NCI-H526 treated with DMSO at 0.1 percent for 48 hours (cell line): ENCODE measurements at regions not wholly inside any gene's neighbourhood (a gene's known extent, or its start where the extent isn't known, plus 50 kb on each side); places are given as distances from the start of the nearest gene placed in this dataset.
"Not testable (repeated sequence)": the region's sequence is repeated elsewhere in the genome, so short reads cannot be mapped to it uniquely, and the experiment has no call there.

Experiments used
- DNase-seq: peaks from one replicate; lab custom pipeline; 2025; lab: John Stamatoyannopoulos, UW

- DNase-seq = no peak
Measured at GRCh38 chr6:140264431-140264830, 890.0 kb upstream of the CITED2 start.

DNA sequence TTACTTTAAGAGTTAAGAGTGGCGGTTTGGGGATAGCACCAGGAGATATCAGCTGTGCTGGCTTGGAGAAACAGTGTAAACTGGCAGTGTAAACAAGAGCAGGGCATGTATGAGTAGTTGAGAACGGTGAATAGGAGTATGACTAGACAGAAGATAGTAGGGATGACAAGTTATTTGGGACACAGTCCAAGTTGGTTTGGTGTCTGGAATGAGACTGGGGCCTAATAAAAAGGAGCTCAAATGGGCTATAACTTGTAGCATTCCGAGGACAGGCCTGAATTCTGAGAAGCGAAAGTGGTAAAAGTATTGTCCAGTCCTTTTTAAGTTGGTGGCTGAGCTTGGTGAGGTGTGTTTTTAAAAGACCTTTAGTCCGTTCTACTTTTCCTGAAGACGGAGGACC lies 883.9 kb upstream of the CITED2 start:
- DNase-seq = not testable (repeated sequence)

GRCh38 chr6:140256248-140256647 lies 881.8 kb upstream of the CITED2 start:
- no peak for DNase-seq

DNA sequence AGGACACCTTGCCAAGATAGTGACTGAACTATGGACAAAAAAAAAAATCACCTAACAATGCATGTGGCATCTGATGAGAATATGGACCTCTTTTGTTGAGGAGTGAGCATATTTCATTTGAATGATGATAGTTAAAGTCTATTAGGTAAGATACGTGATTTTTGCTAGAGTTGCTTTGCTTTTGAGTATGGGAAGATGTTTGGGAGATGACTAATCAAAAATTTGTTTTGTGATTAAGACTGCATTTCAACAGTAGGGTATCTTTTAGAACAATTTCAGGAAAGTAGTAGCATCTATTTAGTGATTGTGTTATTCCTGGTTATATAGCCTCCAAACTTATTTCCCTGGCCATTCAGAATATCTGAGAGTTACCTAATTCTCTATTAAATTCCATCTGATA lies 878.6 kb upstream of the CITED2 start:
- no peak for DNase-seq

DNA sequence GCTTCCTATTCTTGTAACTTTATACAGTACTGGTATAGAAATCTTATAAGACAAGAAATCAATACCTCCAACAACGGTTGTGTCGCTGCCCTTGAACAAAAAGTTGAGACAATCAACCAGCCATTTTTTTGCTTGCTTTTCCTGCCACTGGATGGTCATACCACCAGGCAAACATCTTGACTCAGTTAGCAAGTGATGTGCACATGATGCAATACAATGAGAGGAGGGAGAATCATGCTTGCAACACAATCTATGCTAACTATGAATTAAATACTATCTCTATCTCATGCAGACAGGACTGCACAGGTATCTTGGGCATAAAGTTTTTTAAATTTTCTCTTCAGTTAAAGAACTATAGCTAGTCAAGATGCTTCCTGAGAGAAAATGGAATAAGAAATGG lies 877.7 kb upstream of the CITED2 start:
- no peak for DNase-seq

GRCh38 chr6:140245296-140246040 lies 871.0 kb upstream of the CITED2 start:
- no peak for DNase-seq

GRCh38 chr6:140237251-140237650 lies 862.8 kb upstream of the CITED2 start:
- no peak for DNase-seq

DNA sequence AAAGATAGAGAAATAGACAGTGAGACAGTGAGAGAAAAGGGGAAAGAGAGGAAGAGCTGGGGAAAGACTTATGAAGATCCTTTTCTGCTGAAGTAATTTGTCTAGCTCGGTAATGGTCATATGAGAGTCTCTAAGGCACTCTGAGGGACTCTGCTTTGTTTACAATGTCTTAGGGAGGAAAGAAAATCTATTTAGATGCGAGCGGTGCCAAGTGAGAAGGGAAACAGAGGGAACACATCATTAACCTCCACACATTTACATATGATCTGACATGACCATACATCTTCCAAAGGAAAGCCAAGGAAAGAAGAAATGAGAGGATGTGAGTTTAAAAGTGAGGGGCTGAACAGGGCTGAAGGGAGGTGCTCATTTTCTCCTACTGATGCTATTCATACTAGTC lies 862.3 kb upstream of the CITED2 start:
- no peak for DNase-seq

DNA sequence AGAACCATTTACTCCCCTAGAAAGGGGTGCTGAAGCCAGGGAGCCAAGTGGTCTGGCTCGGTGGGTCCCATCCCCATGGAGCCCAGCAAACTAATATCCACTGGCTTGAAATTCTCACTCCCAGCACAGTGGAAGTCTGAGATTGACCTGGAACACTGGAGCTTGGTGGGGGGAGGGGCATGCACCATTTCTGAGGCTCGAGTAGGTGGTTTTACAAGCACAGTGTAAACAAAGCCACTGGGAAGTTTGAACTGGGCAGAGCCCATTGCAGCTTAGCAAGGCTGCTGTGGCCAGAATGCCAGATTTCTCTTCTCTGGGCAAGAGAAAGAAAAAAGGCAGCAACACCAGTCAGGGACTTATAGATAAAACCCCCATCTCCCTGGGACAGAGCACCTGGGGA lies 855.8 kb upstream of the CITED2 start:
- DNase-seq = no peak

GRCh38 chr6:140228491-140228890 lies 854.0 kb upstream of the CITED2 start:
- no peak for DNase-seq

DNA sequence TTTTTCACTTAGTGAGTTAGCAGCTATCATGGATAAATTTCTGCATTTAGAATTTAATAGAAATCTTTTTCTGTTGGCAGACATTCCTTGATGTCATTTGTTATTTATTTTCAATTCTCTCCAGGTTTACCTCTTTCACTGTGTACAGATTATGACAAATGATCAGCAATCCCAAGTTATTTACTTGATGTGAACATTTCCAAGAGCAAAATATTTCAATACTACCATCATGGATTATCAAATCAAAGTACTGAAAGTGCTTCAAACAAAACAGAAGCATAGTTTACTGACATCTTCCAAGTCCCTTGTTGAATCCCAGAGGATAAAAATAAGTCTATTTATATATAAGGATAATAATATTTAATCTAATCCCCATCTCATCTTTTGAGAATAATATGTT lies 852.2 kb upstream of the CITED2 start:
- no peak for DNase-seq

DNA sequence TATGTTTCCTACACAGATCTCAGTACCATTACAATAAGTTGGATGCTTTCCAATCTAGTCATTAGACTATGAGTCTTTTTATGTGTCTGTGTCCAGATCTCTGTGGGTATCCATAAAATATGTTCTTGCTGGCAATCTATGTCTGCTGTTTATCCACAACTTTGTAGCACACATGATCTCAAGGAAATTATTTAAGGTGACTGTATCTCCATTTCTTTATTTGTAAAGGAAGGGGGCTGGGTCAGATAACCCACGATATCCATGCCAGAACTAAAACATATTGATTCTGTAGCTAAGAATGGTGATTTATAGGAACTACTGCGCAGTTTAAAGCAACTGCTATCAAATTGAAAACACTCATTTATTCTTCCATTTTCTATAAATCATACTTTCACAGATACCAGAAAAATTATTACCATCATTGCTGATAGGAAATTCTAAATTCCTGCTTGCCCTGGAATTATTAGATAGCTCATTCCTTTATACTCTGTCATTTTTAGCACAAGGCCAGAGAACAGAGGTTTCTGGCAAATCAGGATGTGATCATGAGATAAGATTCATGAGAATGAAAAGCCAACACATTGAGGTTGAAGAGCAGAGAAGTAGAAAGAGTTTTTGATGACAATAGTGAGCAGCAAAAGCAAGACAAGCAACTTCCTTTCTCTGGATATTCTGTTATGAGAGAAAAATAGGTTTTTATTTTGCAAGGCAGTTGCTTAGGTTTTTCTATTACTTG lies 851.4 kb upstream of the CITED2 start:
- no peak for DNase-seq

DNA sequence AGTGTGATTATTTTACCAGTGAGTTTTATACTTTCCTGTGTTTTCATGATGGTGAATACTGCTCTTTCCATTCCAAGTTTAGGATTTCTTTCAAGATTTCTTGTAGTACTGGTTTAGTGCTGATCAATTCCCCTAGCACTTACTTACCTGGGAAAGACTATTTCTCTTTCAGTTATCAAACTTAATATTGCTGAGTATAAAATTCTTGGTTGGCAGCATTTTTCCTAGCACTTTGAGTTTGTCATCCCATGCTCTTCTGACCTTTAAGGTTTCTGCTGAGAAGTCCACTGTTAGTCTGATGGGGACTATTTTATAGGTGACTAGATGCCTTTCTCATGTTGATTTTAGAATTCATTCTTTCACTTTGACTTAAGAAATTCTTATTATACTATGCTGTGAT lies 842.8 kb upstream of the CITED2 start:
- DNase-seq = no peak

GRCh38 chr6:140209775-140210174 lies 835.3 kb upstream of the CITED2 start:
- no peak for DNase-seq

- peak; percentile 5 for DNase-seq
Measured at GRCh38 chr6:140208286-140208685, 833.8 kb upstream of the CITED2 start.

DNA sequence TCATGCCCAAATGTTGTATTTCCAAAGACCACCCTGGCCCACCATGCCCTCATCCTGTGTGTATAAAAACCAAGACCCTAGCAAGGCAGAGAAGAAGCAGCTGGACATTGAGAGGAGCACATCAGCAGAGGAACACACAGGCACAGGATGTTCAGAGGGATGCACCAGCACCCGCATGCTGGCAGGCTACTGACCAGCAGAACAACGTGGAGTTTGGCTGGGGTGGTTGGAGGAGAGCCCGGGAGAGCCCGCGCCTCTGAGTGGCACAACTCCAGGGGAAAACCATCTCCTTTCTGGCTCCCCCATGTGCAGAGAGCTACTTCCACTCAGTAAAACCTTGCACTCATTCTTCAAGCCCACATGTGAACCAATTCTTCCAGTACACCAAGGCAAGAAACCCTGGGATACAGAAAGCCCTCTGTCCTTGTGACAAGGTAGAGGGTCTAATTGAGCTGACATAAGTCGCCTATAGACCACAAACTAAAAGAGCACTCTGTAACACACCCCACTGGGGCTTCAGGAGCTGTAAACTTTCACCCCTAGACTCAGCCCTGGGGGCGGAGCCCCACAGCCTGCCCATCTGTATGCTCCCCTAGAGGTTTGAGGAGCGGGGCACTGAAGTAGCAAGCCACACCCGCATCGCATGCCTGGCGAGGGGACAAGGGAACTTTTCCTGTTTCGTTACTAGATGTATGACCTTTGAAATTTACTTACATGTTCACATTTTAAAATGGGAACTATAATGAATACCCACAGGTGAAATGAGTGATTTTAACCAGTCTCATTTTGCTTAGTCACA lies 831.5 kb upstream of the CITED2 start:
- no peak for DNase-seq

- no peak for DNase-seq
Measured at GRCh38 chr6:140204154-140204553, 829.7 kb upstream of the CITED2 start.

DNA sequence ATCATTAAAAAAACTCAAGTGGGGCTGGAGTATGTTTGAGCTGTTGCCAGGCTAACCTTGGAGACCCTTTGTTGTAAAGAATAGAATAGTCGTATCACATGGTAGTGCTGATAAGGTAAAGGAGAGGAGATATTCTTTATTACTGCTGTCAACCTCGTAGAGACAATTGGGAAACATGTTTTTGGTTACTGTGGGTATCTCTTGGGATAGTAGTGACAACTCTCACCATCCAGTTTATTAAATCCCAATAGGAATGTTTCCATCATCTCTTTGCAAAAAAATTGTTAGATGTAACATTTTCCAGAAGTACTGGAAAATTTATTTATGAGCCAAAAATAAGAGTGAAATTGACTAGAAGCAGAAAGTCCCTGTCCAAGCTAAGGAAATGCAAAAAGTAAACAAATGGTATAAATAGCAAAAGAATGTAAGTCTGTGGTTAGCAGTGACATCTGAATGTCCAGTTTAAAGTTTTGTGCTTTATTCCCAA lies 829.3 kb upstream of the CITED2 start:
- DNase-seq = no peak

DNA sequence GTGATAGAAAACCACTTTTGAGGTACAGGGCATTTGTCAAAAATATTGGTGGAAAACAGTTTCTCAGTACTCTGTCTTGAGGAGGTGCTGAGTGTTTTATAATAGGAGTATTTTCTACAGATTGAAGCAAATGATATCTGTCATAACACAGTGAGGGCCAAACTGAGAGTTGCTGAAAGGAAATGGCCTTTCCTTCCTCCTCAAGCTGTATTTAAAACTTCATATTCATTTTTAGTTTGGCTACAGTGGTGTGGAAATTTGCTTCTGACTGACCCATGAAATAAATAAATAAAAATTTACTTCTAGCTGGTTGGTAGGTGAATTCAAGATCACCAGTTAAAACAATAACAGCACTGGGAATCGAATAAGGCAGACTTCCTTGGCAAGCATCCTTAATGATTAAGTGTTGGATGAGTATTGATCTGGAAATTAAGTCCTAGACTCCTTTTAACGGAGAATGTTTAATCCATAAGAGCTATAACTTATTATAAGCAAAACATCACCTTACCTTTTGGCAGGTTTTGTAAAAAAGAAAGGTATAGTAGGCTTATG lies 828.6 kb upstream of the CITED2 start:
- no peak for DNase-seq

DNA sequence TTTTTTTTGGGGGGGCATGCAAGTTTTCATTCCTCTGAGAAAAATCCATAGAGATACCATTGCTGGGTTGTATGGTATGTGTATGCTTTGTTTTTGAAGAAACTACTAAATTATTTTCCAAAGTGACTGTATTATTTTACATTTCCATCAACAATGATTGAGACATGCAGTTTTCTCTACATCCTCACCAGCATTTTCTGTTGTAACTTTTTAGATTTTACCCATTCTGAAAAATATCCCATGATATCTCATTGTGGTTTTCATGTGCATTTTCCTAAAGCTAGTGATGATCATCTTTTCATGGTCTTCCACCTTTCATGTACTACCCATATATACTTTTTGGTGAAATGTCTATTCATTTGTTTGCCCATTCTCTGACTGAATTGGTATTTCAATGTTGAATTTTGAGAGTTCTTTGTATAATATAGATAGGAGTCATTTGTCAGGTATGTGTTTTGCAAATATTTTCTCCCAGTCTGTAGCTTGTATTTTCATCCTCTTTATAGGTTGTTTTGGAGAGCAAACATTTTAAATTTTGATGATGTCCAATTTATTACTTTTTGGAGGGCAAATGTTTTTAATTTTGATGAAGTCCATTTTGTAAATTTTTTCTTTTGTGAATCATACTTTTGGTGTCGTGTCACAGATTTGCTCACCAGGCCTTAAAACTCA lies 827.5 kb upstream of the CITED2 start:
- DNase-seq = no peak

DNA sequence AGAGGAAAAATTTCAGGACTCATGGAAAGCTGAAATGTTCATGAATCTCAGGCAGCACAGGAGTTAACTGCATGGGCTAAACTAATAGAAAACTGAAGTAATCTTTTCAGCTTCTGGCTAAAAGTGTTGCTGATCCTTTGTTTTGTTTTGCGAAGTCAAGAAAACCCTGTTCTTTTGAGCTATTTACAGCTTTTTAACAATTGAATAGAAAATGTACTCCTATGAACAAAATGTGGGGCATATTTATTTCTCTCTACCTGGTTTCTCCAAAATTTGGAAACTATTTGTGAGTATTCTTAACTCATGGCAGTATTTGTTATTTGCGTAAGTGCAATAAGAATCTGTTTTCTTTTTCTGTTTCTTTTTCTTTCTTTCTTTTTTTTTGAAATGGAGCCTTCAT lies 818.8 kb upstream of the CITED2 start:
- no peak for DNase-seq

- no peak for DNase-seq
Measured at GRCh38 chr6:140192018-140192417, 817.6 kb upstream of the CITED2 start.
